SK-N-SH (cell line): ENCODE measurements at regions not wholly inside any gene's neighbourhood (a gene's known extent, or its start where the extent isn't known, plus 50 kb on each side); places are given as distances from the start of the nearest gene placed in this dataset.

Experiments
- CTCF ChIA-PET: fragments of 300-600, 350-600 bp; formaldehyde crosslinking; extraction: SDS; loops from one replicate; lab custom pipeline; 2021; lab: Yijun Ruan, JAX
- POLR2A ChIA-PET: fragments of 350-600 bp; sonication (Branson Sonifier 250); formaldehyde crosslinking; extraction: SDS; loops from one replicate; lab custom pipeline; 2020; ENCODE audit warnings: antibody characterized with exemption, inconsistent platforms; lab: Yijun Ruan, JAX
- DNase-seq: peaks from one replicate; pipeline ENCODE4 v3.0.0; 2012
- H2AFZ ChIP-seq: fragments of 200-600 bp; sonication (generic); 2 replicates; pipeline ENCODE4 v1.8.1; 2016; ENCODE audit warnings: antibody characterized with exemption, mild to moderate bottlenecking, low read depth
- H3F3A ChIP-seq: fragments of 200-600 bp; sonication (generic); replicated peaks from 2 replicates; pipeline ENCODE3; 2016; ENCODE audit warnings: antibody characterized with exemption, mild to moderate bottlenecking; ENCODE audit not compliant: insufficient read depth
- H3K27ac ChIP-seq, 2 experiments: fragments of 200-500 bp in 1 of 2; fragments of 200-600 bp in 1 of 2; sonication (Bioruptor generic) in 1 of 2; sonication (generic), shearing (Covaris generic) in 1 of 2; 2 replicates each; pipeline versions ENCODE4 v1.5.1 to v1.6.1; 2014 to 2016; ENCODE audit warnings: low read depth in 2 of 2, inconsistent platforms in 1 of 2, low read length in 1 of 2, mild to moderate bottlenecking in 1 of 2, mixed read lengths in 1 of 2
- H3K27me3 ChIP-seq: fragments of 200-600 bp; sonication (generic), shearing (Covaris generic); 2 replicates; pipeline ENCODE4 v1.6.1; 2016; ENCODE audit warnings: mixed run types; ENCODE audit not compliant: insufficient read depth
- H3K36me3 ChIP-seq, 2 experiments: fragments of 200-500 bp in 1 of 2; fragments of 200-600 bp in 1 of 2; sonication (Bioruptor generic) in 1 of 2; sonication (generic) in 1 of 2; replicated peaks in 1 of 2; 2 replicates each; pipeline versions ENCODE3 to v1.5.1; 2014 to 2016; ENCODE audit warnings: low read length in 1 of 2, mild to moderate bottlenecking in 1 of 2; ENCODE audit not compliant: insufficient read depth in 2 of 2, control insufficient read depth in 1 of 2
- H3K4me1 ChIP-seq, 2 experiments: fragments of 200-500 bp in 1 of 2; fragments of 200-600 bp in 1 of 2; sonication (Bioruptor generic) in 1 of 2; sonication (generic), shearing (Covaris generic) in 1 of 2; 2 replicates each; pipeline versions ENCODE4 v1.5.1 to v1.6.1; 2014 to 2016; ENCODE audit warnings: low read depth in 1 of 2, low read length in 1 of 2, mixed run types in 1 of 2; ENCODE audit not compliant: insufficient read depth in 2 of 2, control insufficient read depth in 1 of 2
- H3K4me2 ChIP-seq: fragments of 200-600 bp; sonication (generic), shearing (Covaris generic); 2 replicates; pipeline ENCODE4 v1.6.1; 2017; ENCODE audit warnings: mixed run types
- H3K4me3 ChIP-seq, 2 experiments: fragments of 200-500 bp in 1 of 2; fragments of 200-600 bp in 1 of 2; sonication (Bioruptor generic) in 1 of 2; sonication (generic), shearing (Covaris generic) in 1 of 2; 2 replicates each; pipeline versions ENCODE4 v1.5.1 to v1.8.1; 2014 to 2016; ENCODE audit warnings: low read depth in 2 of 2, inconsistent platforms in 1 of 2, low read length in 1 of 2, mild to moderate bottlenecking in 1 of 2, mixed read lengths in 1 of 2, moderate library complexity in 1 of 2
- H3K79me2 ChIP-seq: fragments of 200-600 bp; sonication (generic); 2 replicates; pipeline ENCODE4 v1.8.1; 2017; ENCODE audit warnings: mild to moderate bottlenecking; ENCODE audit not compliant: insufficient read depth
- H3K9ac ChIP-seq: fragments of 200-600 bp; sonication (generic); 2 replicates; pipeline ENCODE4 v1.6.1; 2017; ENCODE audit warnings: mixed run types
- H3K9me2 ChIP-seq: fragments of 200-600 bp; sonication (generic); 2 replicates; pipeline ENCODE4 v1.6.1; 2017; ENCODE audit warnings: mixed run types
- H3K9me3 ChIP-seq: fragments of 200-600 bp; sonication (generic); 2 replicates; pipeline ENCODE4 v1.6.1; 2017; ENCODE audit warnings: mixed run types, mild to moderate bottlenecking, moderate library complexity
- H4K20me1 ChIP-seq: fragments of 200-600 bp; sonication (generic); 2 replicates; pipeline ENCODE4 v1.6.1; 2017; ENCODE audit warnings: mild to moderate bottlenecking, mixed run types; ENCODE audit not compliant: insufficient read depth
- ELF1 ChIP-seq: IDR thresholded peaks from 2 replicates; pipeline ENCODE4 v1.4.0; 2012
- FOXJ3 ChIP-seq: sonication (generic); formaldehyde crosslinking; IDR thresholded peaks from 2 replicates; pipeline ENCODE4 v1.5.1; 2020; ENCODE audit warnings: mild to moderate bottlenecking, missing genetic modification reagents
- MAX ChIP-seq: IDR thresholded peaks from 2 replicates; pipeline ENCODE4 v1.4.0; 2012; ENCODE audit warnings: low read depth
- MXI1 ChIP-seq: IDR thresholded peaks from 2 replicates; pipeline ENCODE4 v1.6.1; 2012; ENCODE audit warnings: mild to moderate bottlenecking, low read depth, low read length, improper control_type of control experiment
- PBX3 ChIP-seq: IDR thresholded peaks from 2 replicates; pipeline ENCODE4; 2012
- SIN3A ChIP-seq: IDR thresholded peaks from 2 replicates; pipeline ENCODE4 v1.6.1; 2012; ENCODE audit warnings: low read depth, mild to moderate bottlenecking, low read length, moderate library complexity, borderline replicate concordance
- SMC3 ChIP-seq: IDR thresholded peaks from 2 replicates; pipeline ENCODE4 v1.6.1; 2012; ENCODE audit warnings: low read depth, low read length, improper control_type of control experiment
- TEAD4 ChIP-seq: IDR thresholded peaks from 2 replicates; pipeline ENCODE4 v1.4.0; 2012; ENCODE audit warnings: mild to moderate bottlenecking, borderline replicate concordance; ENCODE audit not compliant: insufficient read depth
- USF2 ChIP-seq: fragments of 150-350 bp; IDR thresholded peaks from 2 replicates; pipeline ENCODE4 v1.6.1; 2017; ENCODE audit warnings: antibody characterized with exemption, low read length, low read depth, borderline replicate concordance
- ZBTB33 ChIP-seq: IDR thresholded peaks from 2 replicates; pipeline ENCODE4 v1.4.0; 2012; ENCODE audit warnings: low read depth, borderline replicate concordance
- WGBS: methylation state at CpG from one replicate; pipeline ENCODE4 v1.1.6; 2017; ENCODE audit warnings: low lambda C conversion rate; 5-methylcytosine and 5-hydroxymethylcytosine counted together

- Histone ChIP-seq H3K4me1 (peaks cover 0 to 2% of the 10 kb centered on the region in 2 experiments; a peak in 1 of 4 replicates), H3K27me3 (no peaks in the 10 kb centered on the region), H3F3A (no peaks in the 10 kb centered on the region), H3K36me3 (no peaks in the 10 kb centered on the region), H3K4me2 (no peak overlapping the region), H4K20me1 (no peaks in the 10 kb centered on the region), H3K27ac (no peak overlapping the region), H3K79me2 (no peaks in the 10 kb centered on the region), H3K9ac (no peak overlapping the region), H3K4me3 (no peak overlapping the region)
- POLR2A ChIA-PET = no interaction called here
- CTCF ChIA-PET = interaction anchor here (1.0 kb wide), 1 partner anchor 39 kb away, joined by 3 read pairs; no protein-coding TSS in a partner anchor
- WGBS = 7% methylated on average over 2 of the region's 2 CpGs
- DNase-seq = no peak
- TF ChIP-seq MAX (no peak), MXI1 (no peak), SMC3 (no peak), SIN3A (no peak), TEAD4 (no peak), PBX3 (no peak)
- TF ChIP-seq, all 33 proteins: peak for 0
- H3K9me2 ChIP-seq = no peaks in the 10 kb centered on the region
- H3K9me3 ChIP-seq = no peaks in the 10 kb centered on the region; the same call in 1 of the 2 replicates
- H2AFZ ChIP-seq = no peak overlapping the region
Measured at GRCh38 chr16:5971924-5972323, 874.3 kb upstream of the EEF2KMT start.

DNA sequence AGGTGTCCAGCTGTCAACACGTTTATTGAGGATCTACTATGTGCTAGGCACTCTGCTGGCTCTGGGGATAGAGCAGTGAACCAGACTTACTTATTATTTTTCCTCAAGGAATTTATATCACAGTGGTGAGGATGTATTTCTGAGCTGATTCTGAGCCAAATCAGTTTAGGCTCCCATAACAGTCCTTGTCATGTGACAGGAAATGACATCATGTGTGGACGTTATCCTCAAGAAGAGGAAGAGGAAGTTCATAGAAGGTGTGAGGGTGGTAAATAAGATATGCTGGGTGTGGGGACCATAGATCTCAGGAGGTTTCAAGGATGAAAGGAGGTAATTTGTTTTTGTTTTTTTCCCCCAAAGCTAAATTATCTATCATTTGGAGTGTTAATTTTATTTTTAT lies 873.5 kb upstream of the EEF2KMT start:
- no peaks in the 10 kb centered on the region for H3K9me2 ChIP-seq
- H3K4me1 ChIP-seq = peaks cover 0 to 2% of the 10 kb centered on the region in 2 experiments; a peak in 1 of 4 replicates
- no peak overlapping the region for H3K4me2 ChIP-seq
- H2AFZ ChIP-seq = no peak overlapping the region
- no peaks in the 10 kb centered on the region for H3K27me3 ChIP-seq
- no peaks in the 10 kb centered on the region for H3K36me3 ChIP-seq
- H3K9ac ChIP-seq = no peak overlapping the region
- no peaks in the 10 kb centered on the region for H3F3A ChIP-seq
- ChIA-PET POLR2A (no interaction called here), CTCF (no interaction called here)
- H3K27ac ChIP-seq = no peak overlapping the region
- 29% methylated on average over 2 of the region's 2 CpGs for WGBS
- DNase-seq = no peak
- no peaks in the 10 kb centered on the region for H3K79me2 ChIP-seq
- no peak overlapping the region for H3K4me3 ChIP-seq
- TF ChIP-seq FOXJ3 (CRISPR knock-in tag) = no peak
- no peak for TF ChIP-seq PBX3
- no peak for TF ChIP-seq ELF1
- no peak for TF ChIP-seq ZBTB33
- no peak for TF ChIP-seq USF2
- no peaks in the 10 kb centered on the region; the same call in 1 of the 2 replicates for H3K9me3 ChIP-seq
- H4K20me1 ChIP-seq = no peaks in the 10 kb centered on the region
